ENCODE measurements at regions not wholly inside any gene's neighbourhood (a gene's known extent, or its start where the extent isn't known, plus 50 kb on each side); places are given as distances from the start of the nearest gene placed in this dataset.
A peak's percentile ranks its signal among the peaks of the same experiment; 100 is the strongest.
"Not testable (repeated sequence)": the region's sequence is repeated elsewhere in the genome, so short reads cannot be mapped to it uniquely, and the experiment has no call there.

GRCh38 chr21:39072468-39072867, 110.8 kb downstream of the PSMG1 start:
- TF ChIP-seq, protein P1, sequence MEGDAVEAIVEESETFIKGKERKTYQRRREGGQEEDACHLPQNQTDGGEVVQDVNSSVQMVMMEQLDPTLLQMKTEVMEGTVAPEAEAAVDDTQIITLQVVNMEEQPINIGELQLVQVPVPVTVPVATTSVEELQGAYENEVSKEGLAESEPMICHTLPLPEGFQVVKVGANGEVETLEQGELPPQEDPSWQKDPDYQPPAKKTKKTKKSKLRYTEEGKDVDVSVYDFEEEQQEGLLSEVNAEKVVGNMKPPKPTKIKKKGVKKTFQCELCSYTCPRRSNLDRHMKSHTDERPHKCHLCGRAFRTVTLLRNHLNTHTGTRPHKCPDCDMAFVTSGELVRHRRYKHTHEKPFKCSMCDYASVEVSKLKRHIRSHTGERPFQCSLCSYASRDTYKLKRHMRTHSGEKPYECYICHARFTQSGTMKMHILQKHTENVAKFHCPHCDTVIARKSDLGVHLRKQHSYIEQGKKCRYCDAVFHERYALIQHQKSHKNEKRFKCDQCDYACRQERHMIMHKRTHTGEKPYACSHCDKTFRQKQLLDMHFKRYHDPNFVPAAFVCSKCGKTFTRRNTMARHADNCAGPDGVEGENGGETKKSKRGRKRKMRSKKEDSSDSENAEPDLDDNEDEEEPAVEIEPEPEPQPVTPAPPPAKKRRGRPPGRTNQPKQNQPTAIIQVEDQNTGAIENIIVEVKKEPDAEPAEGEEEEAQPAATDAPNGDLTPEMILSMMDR (IDR thresholded peaks at IDR 0.05; ENCODE audit: control extremely low read depth, extremely low read depth), result no peak
- ATAC-seq (ENCODE audit: insufficient read depth, low FRiP score) (no peak), DNase-seq (no peak)
- Histone ChIP-seq H3K9ac (ENCODE audit: insufficient read depth in 1 of 2, low read length in 2 of 2) (no peak overlapping the region), H3K4me3 (no peak overlapping the region), H3K27me3 (ENCODE audit: control insufficient read depth in 3 of 3, insufficient read depth in 3 of 3, low read length in 2 of 3) (no peaks in the 10 kb centered on the region), H3K4me1 (ENCODE audit: control insufficient read depth in 5 of 5, insufficient read depth in 5 of 5, low read length in 5 of 5) (peaks cover 0 to 32% (median 20%) of the 10 kb centered on the region in 5 donors), H3K27ac (ENCODE audit: low read depth in 1 of 2, low read length in 1 of 2) (peak overlapping the region in 1 of 2 donors; percentile 63), H3K9me3 (ENCODE audit: control insufficient read depth in 4 of 4, insufficient read depth in 3 of 4, low read length in 3 of 4) (no peaks in the 10 kb centered on the region), H3K36me3 (ENCODE audit: control insufficient read depth in 4 of 4, insufficient read depth in 4 of 4, low read length in 4 of 4) (no peaks in the 10 kb centered on the region)
- 85 to 89% methylated on average over 2 of the region's 2 CpGs for WGBS, 2 donors

GRCh38 chr21:39071623-39072214, 111.5 kb downstream of the PSMG1 start:
- Histone ChIP-seq H3K27ac (ENCODE audit: low read depth in 1 of 2, low read length in 1 of 2) (peak overlapping the region; percentile 21 to 51), H3K36me3 (ENCODE audit: control insufficient read depth in 4 of 4, insufficient read depth in 4 of 4, low read length in 4 of 4) (no peaks in the 10 kb centered on the region), H3K27me3 (ENCODE audit: control insufficient read depth in 3 of 3, insufficient read depth in 3 of 3, low read length in 2 of 3) (no peaks in the 10 kb centered on the region), H3K4me3 (no peak overlapping the region), H3K9ac (ENCODE audit: insufficient read depth in 1 of 2, low read length in 2 of 2) (peak overlapping the region in 1 of 2 donors; percentile 16), H3K9me3 (ENCODE audit: control insufficient read depth in 4 of 4, insufficient read depth in 3 of 4, low read length in 3 of 4) (no peaks in the 10 kb centered on the region), H3K4me1 (ENCODE audit: control insufficient read depth in 5 of 5, insufficient read depth in 5 of 5, low read length in 5 of 5) (peaks cover 0 to 39% (median 27%) of the 10 kb centered on the region in 5 donors)
- WGBS, 2 donors, result 54 to 76% methylated on average over 4 of the region's 4 CpGs
- peak; percentile 47 for ATAC-seq (ENCODE audit: insufficient read depth, low FRiP score)
- TF ChIP-seq, protein P1 (IDR thresholded peaks at IDR 0.05; ENCODE audit: control extremely low read depth, extremely low read depth), result no peak
- peak; percentile 56 to 87 (median 84) for DNase-seq

- not testable (repeated sequence) for H3K36me3 ChIP-seq (ENCODE audit: control insufficient read depth in 4 of 4, insufficient read depth in 4 of 4, low read length in 4 of 4); DNase-seq
- H3K4me1 ChIP-seq (ENCODE audit: control insufficient read depth in 5 of 5, insufficient read depth in 5 of 5, low read length in 5 of 5), result peaks cover 0 to 54% (median 36%) of the 10 kb centered on the region in 5 donors
Measured at GRCh38 chr21:39069856-39070255, 113.4 kb downstream of the PSMG1 start.

GRCh38 chr21:39066829-39067780, 116.1 kb downstream of the PSMG1 start:
- Histone ChIP-seq H3K27ac (ENCODE audit: low read depth in 1 of 2, low read length in 1 of 2) (peak overlapping the region in 1 of 2 donors; percentile 35), H3K4me3 (no peak overlapping the region), H3K9ac (ENCODE audit: insufficient read depth in 1 of 2, low read length in 2 of 2) (no peak overlapping the region), H3K9me3 (ENCODE audit: control insufficient read depth in 4 of 4, insufficient read depth in 3 of 4, low read length in 3 of 4) (peaks cover 0 to 5% (median 0%) of the 10 kb centered on the region in 4 donors), H3K36me3 (ENCODE audit: control insufficient read depth in 4 of 4, insufficient read depth in 4 of 4, low read length in 4 of 4) (no peaks in the 10 kb centered on the region), H3K4me1 (ENCODE audit: control insufficient read depth in 5 of 5, insufficient read depth in 5 of 5, low read length in 5 of 5) (peaks cover 0 to 36% (median 26%) of the 10 kb centered on the region in 5 donors), H3K27me3 (ENCODE audit: control insufficient read depth in 3 of 3, insufficient read depth in 3 of 3, low read length in 2 of 3) (no peaks in the 10 kb centered on the region)
- peak; percentile 38 to 53 (median 50) for DNase-seq
- TF ChIP-seq, protein P1 (IDR thresholded peaks at IDR 0.05; ENCODE audit: control extremely low read depth, extremely low read depth), result no peak
- no peak for ATAC-seq (ENCODE audit: insufficient read depth, low FRiP score)
- 69 to 79% methylated on average over 12 of the region's 12 CpGs for WGBS, 2 donors

More at GRCh38 chr21:39069856-39070255, 113.4 kb downstream of the PSMG1 start:
- H3K27ac ChIP-seq (ENCODE audit: low read depth in 1 of 2, low read length in 1 of 2); H3K9me3 ChIP-seq (ENCODE audit: control insufficient read depth in 4 of 4, insufficient read depth in 3 of 4, low read length in 3 of 4); H3K9ac ChIP-seq (ENCODE audit: insufficient read depth in 1 of 2, low read length in 2 of 2); ATAC-seq (ENCODE audit: insufficient read depth, low FRiP score); H3K4me3 ChIP-seq; H3K27me3 ChIP-seq (ENCODE audit: control insufficient read depth in 3 of 3, insufficient read depth in 3 of 3, low read length in 2 of 3): not testable (repeated sequence)
- WGBS, 2 donors, result 68 to 77% methylated on average over 3 of the region's 3 CpGs

All from lung (tissue), 11 donors.